ENCODE measurements at regions not wholly inside any gene's neighbourhood (a gene's known extent, or its start where the extent isn't known, plus 50 kb on each side); places are given as distances from the start of the nearest gene placed in this dataset.

DNA sequence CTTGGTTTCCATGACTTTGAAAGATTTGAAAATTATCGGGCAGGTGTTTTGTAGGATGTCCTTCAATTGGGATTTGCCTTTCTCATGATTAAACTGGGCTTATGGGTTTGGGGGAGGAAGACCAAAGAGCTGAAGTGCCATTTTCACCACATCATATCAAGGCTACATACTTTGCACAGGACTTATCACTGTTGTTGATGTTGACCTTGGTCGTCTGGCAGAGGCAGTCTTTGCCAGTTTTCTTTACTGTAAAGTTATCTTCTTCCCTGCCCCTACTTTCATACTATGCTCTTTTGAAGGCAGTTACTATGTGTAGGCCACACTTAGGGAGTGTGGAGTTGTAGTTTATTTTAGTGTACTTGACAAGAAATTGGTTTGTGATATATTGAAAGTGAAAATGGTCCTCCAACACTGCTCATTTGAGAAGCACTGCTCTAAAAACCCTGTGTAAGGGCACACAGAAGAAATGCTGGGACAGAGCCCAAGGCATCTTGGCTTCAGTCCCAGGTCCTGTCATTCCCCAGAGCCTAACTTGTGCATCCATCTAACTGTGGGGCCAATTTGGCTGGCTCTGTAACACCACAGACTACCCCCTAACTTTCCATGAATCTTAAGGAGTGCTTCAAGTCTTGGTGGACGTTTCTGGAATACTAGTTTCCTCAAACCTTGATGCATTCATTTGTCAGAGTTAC lies 384.9 kb downstream of the KCNRG start:
- Histone ChIP-seq H3K9me3 (ENCODE audit: low read depth) (no peaks in the 10 kb centered on the region), H3K36me3 (replicated peaks; ENCODE audit: insufficient read depth, low read depth) (no peaks in the 10 kb centered on the region), H2AFZ (no peak overlapping the region), H3K79me2 (no peaks in the 10 kb centered on the region), H3K27me3 (no peaks in the 10 kb centered on the region), H3K4me1 (ENCODE audit: insufficient read depth) (peaks cover 6% of the 10 kb centered on the region), H3K27ac (no peak overlapping the region), H3K9me2 (replicated peaks; ENCODE audit: insufficient read depth) (no peaks in the 10 kb centered on the region), H3K4me3 (no peak overlapping the region), H3K4me2 (no peak overlapping the region), H4K20me1 (ENCODE audit: insufficient read depth, poor library complexity, severe bottlenecking) (no peaks in the 10 kb centered on the region)
- TF ChIP-seq, protein P1, sequence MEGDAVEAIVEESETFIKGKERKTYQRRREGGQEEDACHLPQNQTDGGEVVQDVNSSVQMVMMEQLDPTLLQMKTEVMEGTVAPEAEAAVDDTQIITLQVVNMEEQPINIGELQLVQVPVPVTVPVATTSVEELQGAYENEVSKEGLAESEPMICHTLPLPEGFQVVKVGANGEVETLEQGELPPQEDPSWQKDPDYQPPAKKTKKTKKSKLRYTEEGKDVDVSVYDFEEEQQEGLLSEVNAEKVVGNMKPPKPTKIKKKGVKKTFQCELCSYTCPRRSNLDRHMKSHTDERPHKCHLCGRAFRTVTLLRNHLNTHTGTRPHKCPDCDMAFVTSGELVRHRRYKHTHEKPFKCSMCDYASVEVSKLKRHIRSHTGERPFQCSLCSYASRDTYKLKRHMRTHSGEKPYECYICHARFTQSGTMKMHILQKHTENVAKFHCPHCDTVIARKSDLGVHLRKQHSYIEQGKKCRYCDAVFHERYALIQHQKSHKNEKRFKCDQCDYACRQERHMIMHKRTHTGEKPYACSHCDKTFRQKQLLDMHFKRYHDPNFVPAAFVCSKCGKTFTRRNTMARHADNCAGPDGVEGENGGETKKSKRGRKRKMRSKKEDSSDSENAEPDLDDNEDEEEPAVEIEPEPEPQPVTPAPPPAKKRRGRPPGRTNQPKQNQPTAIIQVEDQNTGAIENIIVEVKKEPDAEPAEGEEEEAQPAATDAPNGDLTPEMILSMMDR (IDR thresholded peaks at IDR 0.05; ENCODE audit: poor library complexity): no peak
- TF ChIP-seq EZH2 (IDR thresholded peaks at IDR 0.05; ENCODE audit: borderline replicate concordance) (no peak), EZH2phosphoT487 (IDR thresholded peaks at IDR 0.05; ENCODE audit: low read depth, severe bottlenecking, unreplicated experiment) (no peak)
- no peak for DNase-seq (ENCODE audit: low spot score)
- 80% methylated on average over 3 of the region's 3 CpGs for WGBS (ENCODE audit: low lambda C conversion rate, missing lambda C conversion rate)

DNA sequence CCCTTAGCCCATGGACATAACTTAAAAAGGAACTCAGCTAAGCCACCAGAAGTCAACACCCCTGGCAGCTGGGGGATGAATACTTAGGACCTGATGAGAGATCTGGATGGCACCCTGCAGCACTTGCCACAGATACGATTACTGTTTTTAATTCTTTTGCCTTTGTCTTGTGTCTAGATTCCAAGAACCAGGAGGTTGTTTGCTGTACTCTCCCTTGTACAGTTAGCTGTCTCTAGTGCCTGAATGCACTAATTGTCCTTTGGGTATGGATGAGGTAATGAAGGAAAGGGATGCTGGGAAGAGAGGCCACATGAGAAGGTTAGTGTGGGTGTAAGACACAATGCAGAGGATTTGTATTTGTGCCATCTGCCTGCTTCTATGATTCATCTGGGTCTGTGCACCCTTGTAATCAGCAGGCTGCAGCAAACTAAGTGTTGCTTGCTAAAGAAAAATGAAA lies 385.8 kb downstream of the KCNRG start:
- Histone ChIP-seq H3K9me3 (ENCODE audit: low read depth) (no peaks in the 10 kb centered on the region), H3K36me3 (replicated peaks; ENCODE audit: insufficient read depth, low read depth) (no peaks in the 10 kb centered on the region), H2AFZ (no peak overlapping the region), H3K4me2 (no peak overlapping the region), H3K4me3 (no peak overlapping the region), H3K4me1 (ENCODE audit: insufficient read depth) (peaks cover 6% of the 10 kb centered on the region), H3K27ac (no peak overlapping the region), H4K20me1 (ENCODE audit: insufficient read depth, poor library complexity, severe bottlenecking) (no peaks in the 10 kb centered on the region), H3K79me2 (no peaks in the 10 kb centered on the region), H3K27me3 (no peaks in the 10 kb centered on the region), H3K9me2 (replicated peaks; ENCODE audit: insufficient read depth) (no peaks in the 10 kb centered on the region)
- DNase-seq (ENCODE audit: low spot score): no peak
- TF ChIP-seq EZH2phosphoT487 (IDR thresholded peaks at IDR 0.05; ENCODE audit: low read depth, severe bottlenecking, unreplicated experiment): no peak
- TF ChIP-seq EZH2 (IDR thresholded peaks at IDR 0.05; ENCODE audit: borderline replicate concordance): no peak
- TF ChIP-seq, protein P1 (IDR thresholded peaks at IDR 0.05; ENCODE audit: poor library complexity): no peak
- 89% methylated on average over 1 of the region's 1 CpG for WGBS (ENCODE audit: low lambda C conversion rate, missing lambda C conversion rate)

DNA sequence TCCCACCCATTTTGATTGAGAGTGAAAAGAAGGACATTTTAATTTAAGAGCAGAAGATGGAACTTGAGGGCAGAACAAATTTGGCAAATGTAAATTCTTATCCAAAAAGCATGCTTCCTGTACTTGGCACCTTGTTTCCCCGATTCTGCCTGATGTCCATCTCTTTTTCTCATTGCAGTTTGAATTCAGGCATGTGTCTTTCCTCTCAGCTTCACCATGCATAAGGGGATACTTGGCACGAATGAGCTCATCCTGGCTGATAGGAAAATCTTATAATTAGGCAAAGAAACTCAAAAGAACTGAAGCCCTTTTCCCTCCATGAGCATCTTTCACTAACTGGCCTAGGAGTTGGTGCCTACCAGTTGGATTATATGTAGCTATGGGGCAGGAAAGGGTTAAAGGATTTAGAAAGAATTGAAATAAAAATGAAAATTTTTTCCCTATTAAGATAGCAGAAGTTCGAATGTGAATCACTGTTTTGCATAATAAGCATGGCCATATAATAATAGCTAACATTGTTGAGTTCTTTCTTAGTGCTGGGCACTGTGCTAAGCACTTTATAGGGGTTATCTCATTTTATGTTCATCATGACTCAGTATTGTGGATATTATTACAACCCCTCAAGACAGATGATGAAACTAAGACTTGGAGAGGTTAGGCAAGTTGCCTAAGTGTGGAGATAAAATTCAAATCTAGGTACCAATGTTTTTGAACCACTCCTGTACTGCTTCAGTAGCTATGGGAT lies 386.6 kb downstream of the KCNRG start:
- TF ChIP-seq EZH2phosphoT487 (IDR thresholded peaks at IDR 0.05; ENCODE audit: low read depth, severe bottlenecking, unreplicated experiment) (no peak), EZH2 (IDR thresholded peaks at IDR 0.05; ENCODE audit: borderline replicate concordance) (no peak)
- TF ChIP-seq, protein P1 (IDR thresholded peaks at IDR 0.05; ENCODE audit: poor library complexity): no peak
- Histone ChIP-seq H3K27ac (no peak overlapping the region), H3K9me3 (ENCODE audit: low read depth) (no peaks in the 10 kb centered on the region), H3K27me3 (no peaks in the 10 kb centered on the region), H3K4me2 (no peak overlapping the region), H2AFZ (no peak overlapping the region), H3K79me2 (no peaks in the 10 kb centered on the region), H3K4me1 (ENCODE audit: insufficient read depth) (peaks cover 6% of the 10 kb centered on the region), H4K20me1 (ENCODE audit: insufficient read depth, poor library complexity, severe bottlenecking) (no peaks in the 10 kb centered on the region), H3K9me2 (replicated peaks; ENCODE audit: insufficient read depth) (no peaks in the 10 kb centered on the region), H3K36me3 (replicated peaks; ENCODE audit: insufficient read depth, low read depth) (no peaks in the 10 kb centered on the region), H3K4me3 (no peak overlapping the region)
- no peak for DNase-seq (ENCODE audit: low spot score)
- WGBS (ENCODE audit: low lambda C conversion rate, missing lambda C conversion rate): 95% methylated on average over 3 of the region's 3 CpGs

Measured in hepatocyte (in vitro differentiated cells).